NCI-H526 (cell line): ENCODE measurements at regions not wholly inside any gene's neighbourhood (a gene's known extent, or its start where the extent isn't known, plus 50 kb on each side); places are given as distances from the start of the nearest gene placed in this dataset.
A peak's percentile ranks its signal among the peaks of the same experiment; 100 is the strongest.

Experiments used
- DNase-seq, 2 experiments: peaks; one replicate each; lab custom pipeline; 2025; lab: John Stamatoyannopoulos, UW

DNA sequence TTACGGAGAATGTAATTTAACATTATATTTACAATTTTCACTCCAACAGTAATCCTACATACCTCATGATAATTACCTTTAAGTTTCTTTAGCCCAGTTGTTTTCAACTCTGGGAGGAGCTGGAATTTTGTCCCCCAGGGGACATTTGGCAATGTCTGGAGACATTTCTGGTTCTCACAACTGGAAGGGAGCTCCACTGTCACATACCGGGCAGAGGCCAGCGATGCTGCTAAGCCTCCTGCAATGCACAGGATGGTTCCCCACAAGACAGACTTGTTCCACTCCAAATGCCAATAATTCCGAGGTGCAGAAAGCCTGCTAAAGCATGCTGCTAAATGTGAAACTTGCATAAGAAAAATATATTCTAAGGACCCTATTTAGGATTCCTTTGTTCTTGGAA, 251.1 kb upstream of the IRX5 start:
- DNase-seq, result no peak

- no peak for DNase-seq
Measured at GRCh38 chr16:54677308-54677950, 253.2 kb upstream of the IRX5 start.

- DNase-seq, result no peak
Measured at GRCh38 chr16:54673313-54673712, 257.4 kb upstream of the IRX5 start.

DNA sequence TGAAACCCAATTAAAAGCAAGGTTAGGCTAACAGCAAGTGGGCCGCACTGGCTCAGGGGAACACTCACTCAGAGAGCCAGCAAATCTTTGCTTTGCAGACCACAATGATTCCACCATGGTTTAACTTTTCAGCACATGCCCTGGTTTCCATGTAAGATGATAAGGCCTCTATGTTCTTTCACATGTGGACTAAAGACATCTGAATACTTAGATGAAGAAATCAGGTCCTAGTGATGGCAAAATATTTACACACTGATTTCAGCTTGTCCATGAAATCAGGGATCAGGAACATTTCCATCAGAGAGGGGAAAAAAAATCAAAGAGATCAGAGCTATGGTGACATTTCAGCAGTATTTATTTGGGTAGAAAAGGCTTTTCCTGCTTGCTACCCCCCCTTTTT, 258.2 kb upstream of the IRX5 start:
- no peak for DNase-seq

DNA sequence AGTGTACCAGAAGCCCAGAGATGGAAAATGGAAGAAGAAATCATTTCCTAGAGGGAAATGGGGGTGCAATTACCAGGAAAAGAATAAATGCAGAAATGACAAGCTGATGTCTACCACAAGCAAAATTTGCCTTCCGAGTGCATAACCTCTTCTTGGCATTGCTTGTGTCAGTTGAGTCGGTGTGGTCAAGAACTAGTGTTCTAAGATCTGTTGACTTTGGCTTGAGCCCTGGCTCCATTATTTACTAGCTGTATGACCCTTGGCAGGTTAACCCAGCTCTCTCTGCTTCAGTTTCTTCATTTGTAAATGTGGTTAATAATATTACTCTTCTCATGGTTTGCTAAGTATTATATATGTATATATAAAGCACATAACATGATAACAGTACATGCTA, 273.0 kb upstream of the IRX5 start:
- no peak for DNase-seq

- no peak for DNase-seq
Measured at GRCh38 chr16:54657058-54657708, 273.5 kb upstream of the IRX5 start.

DNA sequence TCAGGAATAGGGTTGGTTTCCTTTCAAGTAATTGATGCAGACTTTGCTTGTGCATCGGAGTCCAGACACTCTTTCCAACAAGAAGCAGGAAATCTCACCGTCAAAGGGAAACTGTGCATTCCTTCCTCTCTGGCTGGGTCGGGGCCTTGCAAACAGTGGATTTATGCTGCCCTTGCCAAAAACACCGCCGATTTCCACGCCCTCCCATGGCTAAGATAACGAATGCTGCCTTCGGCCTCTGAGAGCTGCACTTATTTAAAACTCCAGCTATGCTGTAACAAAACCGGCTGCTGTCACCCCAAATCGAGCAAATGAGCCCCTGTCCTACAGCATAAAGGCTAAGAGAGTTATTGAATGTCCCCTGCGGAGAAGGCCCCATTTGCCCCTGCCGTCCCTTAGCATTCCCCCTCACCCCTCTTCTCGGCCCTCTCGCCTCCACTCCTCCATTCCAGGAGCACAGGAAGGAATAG, 275.5 kb upstream of the IRX5 start:
- DNase-seq, result no peak

DNA sequence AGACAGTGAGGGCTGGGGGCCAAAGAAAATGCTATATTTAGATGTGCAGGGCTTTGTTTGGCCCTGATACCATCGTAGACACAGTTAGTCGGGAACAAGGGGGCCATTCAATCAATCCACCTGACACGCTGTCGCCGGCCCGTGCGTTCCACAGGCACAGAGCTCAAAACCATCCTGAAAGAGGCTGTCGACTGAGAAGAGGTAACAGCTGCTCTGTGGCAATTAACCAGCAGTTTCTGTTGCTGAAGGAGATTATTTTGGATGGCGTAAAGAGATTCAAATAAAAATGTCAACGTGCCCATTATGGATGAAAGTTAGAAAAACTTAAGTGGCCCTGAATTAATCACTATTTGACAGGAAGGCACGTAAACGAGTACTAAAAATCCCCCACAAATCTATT, 276.2 kb upstream of the IRX5 start:
- DNase-seq, result no peak

DNA sequence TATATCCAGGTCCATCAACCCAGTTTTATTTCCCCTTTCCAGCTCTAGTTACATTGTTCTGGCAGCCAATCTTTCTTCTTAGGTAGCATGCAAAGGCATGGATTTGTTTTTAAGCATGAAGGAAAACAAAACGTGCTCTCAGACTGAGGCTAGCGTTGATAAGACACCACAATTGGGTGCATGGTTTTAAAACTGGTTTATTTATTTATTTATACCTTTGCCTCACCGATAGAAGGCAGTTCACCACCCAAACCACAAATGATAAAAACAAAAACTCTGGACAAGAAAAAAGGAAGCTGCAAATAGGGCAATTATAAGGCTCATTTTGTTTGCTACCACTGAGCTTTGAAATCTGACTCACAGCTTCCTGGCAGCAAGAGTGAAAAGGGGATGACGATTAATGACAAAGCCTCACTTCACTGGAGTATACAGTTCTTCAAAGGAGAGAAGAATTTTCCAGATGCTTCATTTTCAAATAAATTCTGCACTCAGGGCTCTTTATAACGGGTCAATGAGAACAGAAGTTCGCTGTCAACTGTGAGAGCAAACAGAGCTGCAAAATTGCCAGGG, 278.4 kb upstream of the IRX5 start:
- no peak for DNase-seq

DNA sequence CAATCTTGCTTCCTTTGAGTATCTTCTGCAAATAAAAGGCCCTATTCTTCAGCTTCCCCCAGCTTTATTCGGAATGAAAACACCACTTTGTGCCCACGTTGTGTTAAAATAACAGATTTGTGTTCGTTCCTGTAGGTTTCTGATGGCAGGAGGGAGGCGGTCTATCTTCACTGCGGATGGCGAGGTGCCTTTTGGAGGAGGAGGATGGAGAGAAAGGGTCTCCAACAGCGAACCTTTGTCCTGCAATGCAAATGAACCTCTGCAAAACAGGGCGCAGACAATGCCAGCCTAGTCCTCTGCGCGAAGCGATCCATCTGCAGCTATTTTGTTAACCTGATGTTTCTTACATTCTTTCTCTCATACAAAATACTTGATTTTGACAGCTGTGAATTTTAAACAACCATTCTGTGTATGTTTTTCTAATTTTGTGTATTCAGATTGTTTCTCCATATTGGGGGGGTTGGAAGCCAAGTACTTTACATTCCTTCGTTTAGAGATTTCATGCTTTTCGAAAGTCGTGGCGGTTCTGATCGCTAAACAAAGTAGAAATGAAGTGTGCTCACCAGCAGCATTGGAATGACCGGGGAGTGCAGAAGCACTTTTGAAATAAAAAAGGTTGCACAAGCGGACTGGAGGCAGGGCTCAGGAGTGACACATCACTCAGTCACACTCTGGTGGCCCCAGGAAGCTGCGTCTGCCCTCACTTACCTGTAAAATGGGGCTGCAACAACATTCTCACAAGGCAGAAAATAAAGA, 279.0 kb upstream of the IRX5 start:
- no peak for DNase-seq

DNA sequence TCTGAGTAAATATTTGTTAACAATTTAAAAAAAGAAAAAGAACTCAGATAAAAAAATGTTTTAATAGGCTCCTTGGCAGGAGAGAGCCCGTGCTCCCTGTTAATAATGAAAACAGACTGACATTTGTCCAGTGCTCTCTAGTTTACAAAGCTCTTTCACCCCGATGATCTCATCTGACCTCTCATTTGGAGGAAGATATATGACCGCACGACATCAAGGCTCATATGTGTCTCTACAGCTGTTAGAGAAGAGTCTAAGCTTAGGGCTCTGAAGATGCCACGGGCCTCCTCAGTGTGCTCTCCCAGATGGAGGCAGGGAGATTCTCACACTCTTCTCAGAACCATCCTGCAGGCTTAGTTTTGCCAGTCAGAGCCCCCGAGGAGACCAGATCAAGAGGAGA, 280.8 kb upstream of the IRX5 start:
- no peak for DNase-seq

DNA sequence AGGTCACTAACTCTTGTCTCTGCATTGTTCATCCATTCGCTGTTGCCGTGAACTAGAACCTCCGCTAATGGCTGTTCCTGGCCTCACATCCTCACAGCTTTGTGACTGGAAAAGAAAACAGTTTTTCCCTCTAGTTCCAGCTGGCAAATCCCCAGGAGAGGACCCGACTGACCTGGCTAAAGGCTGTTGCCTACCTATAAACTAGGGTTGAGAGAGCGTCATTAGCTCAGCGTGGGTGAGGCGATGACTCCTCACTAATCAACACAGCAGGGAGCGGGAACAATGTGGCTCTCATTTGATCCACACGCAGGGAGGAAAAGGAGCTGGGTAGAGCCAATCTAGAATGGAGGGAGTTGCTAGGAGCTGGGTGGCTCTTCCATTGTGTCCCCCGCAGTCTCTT, 282.1 kb upstream of the IRX5 start:
- no peak for DNase-seq

GRCh38 chr16:54647725-54648221, 282.9 kb upstream of the IRX5 start:
- DNase-seq, result no peak

DNA sequence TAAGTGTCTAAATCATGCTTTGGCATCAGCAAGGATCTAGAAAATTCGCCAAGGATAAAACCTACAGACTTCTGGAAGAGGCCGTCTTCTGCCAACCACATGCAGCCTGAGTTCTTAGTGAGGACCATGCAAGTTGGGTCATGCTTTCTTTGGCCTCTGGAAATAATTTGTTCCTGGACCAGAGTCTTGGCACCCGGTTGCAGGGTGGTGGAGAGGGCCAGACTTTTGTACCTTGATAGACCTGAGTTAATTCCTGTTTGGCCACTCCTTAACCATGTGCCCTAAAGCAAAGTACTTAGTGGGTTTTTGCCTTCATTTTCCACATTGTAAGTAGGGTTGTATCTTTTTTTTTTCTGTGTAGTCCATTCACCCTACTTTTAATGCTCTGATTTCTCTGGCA, 283.4 kb upstream of the IRX5 start:
- DNase-seq, result no peak

GRCh38 chr16:54645345-54645744, 285.3 kb upstream of the IRX5 start:
- no peak for DNase-seq

- no peak for DNase-seq
Measured at GRCh38 chr16:54636221-54636793, 294.4 kb upstream of the IRX5 start.

GRCh38 chr16:54633943-54634362, 296.7 kb upstream of the IRX5 start:
- peak in 1 of 2 experiments; percentile 19 for DNase-seq

DNA sequence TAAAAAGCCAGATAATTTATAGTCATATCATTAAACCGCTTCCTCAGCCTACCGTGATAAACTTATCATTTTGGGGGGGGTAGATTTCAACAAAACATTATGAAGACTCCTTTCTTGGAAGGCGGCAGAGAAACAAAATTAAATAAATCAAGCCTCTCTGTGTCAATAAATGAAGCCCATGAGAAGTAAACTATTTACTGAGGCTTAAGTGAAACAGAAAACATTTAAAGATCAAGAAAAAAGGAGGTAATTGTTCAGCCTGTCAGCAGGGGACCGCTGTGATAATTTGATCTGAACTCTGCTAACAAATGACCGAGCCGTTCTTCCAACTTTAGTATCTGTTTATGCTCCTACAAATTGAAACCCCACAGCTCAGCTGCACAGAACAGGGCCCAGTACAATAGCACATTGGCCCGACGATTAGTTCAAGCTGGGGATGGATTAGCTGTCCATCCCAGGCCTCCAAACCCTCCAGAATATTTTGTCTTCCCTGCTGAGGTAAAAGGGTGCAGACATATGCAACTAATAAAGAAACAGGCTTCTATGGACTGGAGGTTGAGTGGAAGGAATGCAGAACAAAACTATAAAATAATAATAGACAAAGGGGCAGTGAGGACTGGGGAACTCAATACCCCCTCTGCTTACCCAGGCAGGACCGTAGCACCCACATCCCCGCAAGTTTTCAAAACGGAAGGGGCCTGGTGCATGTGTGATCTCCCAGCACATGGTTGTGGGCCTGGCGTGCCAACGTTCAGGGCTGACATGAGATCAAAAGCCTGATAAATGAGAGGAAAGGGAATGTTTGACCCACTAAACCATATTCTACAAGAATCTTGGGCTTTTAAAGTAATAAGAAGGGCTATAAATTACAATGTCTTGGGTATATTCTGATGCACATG, 298.1 kb upstream of the IRX5 start:
- DNase-seq, result no peak

- no peak for DNase-seq
Measured at GRCh38 chr16:54631782-54632181, 298.9 kb upstream of the IRX5 start.

DNA sequence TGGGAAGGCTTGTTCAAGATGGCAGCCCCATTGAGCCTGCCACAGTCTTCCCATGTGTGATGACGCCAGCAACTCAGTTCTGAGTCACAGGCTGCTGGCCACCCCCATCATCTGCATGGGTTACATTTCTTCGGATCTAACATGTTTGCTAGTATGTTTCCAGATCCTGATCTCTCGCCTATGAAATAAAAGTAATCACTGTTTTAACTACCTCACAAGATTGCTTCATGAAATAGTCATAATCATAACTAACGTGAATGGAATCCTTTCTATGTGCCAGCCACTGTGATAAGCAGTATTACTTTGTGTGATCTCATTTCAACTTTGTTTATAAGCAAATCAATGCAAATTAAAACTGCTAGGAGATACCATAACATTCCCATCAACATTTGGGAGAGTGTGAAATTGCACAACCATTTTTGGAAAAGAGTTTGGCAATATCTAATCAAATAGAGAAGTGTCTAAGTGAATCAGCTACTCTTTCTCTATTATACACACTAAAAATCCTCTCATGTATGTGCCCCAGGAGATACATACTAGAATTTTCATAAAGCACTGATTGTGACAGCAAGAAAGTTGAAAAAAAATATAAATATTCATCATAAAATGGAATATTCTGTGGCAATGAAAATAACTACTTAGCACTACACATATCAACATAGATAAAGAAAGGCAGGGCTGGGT, 300.2 kb upstream of the IRX5 start:
- no peak for DNase-seq
